RWPE1 (cell line): ENCODE measurements at regions not wholly inside any gene's neighbourhood (a gene's known extent, or its start where the extent isn't known, plus 50 kb on each side); places are given as distances from the start of the nearest gene placed in this dataset.

Experiments
- CTCF ChIA-PET: fragments of 350-600 bp; sonication (Branson Sonifier 250); formaldehyde crosslinking; extraction: SDS; loops from one replicate; lab custom pipeline; 2021; lab: Yijun Ruan, JAX
- POLR2A ChIA-PET: fragments of 400-600 bp; formaldehyde crosslinking; extraction: SDS; loops from one replicate; lab custom pipeline; 2020; ENCODE audit warnings: antibody characterized with exemption; ENCODE audit not compliant: low non-redundant PET; lab: Yijun Ruan, JAX
- DNase-seq: peaks from one replicate; pipeline ENCODE4 v3.0.0; 2012; ENCODE audit warnings: low spot score
- H3K27ac ChIP-seq: fragments of 450-650 bp; 2 replicates; pipeline ENCODE4 v1.5.1; 2017
- CTCF ChIP-seq: fragments of 450-650 bp; conservative IDR thresholded peaks from 2 replicates; pipeline ENCODE4 v1.5.1; 2017; ENCODE audit warnings: low read depth, mild to moderate bottlenecking

GRCh38 chrX:88660836-88661235 lies 86.2 kb upstream of the CPXCR1 start:
- CTCF ChIA-PET = no interaction called here
- TF ChIP-seq CTCF = no peak
- no peak for DNase-seq
- POLR2A ChIA-PET = no interaction called here
- H3K27ac ChIP-seq = no peak overlapping the region

DNA sequence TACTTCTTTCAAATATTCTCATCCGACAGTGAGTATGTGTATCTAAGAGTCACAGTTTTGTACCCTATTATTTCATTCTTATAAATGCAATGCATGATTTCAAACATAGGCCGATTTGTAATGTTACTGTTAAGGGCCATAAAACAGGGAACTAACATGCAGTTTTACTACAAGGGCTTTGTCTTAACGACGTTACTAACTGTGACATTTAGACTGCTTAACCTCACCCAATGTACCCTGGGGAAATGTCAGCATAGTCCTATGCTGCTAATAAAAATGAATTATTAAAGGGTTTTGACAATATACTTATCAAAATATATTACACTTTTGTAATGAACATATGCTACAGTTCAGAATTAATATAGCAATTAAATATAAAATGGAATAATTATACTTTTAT lies 74.8 kb upstream of the CPXCR1 start:
- no peak for DNase-seq
- no peak overlapping the region for H3K27ac ChIP-seq
- ChIA-PET POLR2A (no interaction called here), CTCF (no interaction called here)
- no peak for TF ChIP-seq CTCF
